ENCODE measurements at regions not wholly inside any gene's neighbourhood (a gene's known extent, or its start where the extent isn't known, plus 50 kb on each side); places are given as distances from the start of the nearest gene placed in this dataset.

DNA sequence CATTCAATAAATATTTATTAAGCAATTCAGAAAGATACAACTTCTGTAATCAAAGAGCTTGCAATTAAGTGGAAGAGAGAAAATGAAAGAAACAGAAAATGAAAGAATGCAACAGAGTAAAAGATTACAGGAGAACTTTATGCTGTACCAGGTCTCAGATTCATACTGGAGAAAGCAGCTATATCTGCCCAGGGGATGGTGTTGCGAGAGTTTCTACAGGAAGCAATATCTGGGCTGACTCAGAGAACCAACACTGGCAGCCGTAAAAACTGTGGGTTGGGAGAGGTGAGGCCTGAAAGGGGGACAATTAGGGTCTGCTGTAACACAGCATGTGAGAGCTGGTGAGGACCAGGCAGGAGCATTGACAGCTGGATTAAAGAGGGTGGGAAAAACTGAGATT is 256.7 kb upstream of the TCF21 start:
- DNase-seq, result no peak

DNA sequence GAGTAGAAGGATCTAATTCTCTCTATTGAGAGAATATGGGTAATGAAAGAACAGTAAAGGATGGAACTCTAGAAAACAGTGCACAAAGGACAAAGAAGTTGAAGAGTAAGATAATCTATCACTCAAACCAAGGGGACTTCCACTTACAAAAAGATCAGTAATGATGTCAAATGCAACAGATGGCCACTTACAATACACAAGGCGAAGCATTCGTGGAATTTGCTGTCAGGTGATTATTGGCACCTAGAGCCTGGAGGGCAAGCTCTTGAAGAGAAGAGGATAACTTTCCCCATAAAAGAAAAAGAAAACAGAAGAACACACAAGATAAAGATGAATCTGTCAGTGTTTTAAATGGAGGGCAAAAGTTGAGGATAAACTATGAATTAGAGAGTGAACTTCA is 256.0 kb upstream of the TCF21 start:
- DNase-seq, result no peak

DNA sequence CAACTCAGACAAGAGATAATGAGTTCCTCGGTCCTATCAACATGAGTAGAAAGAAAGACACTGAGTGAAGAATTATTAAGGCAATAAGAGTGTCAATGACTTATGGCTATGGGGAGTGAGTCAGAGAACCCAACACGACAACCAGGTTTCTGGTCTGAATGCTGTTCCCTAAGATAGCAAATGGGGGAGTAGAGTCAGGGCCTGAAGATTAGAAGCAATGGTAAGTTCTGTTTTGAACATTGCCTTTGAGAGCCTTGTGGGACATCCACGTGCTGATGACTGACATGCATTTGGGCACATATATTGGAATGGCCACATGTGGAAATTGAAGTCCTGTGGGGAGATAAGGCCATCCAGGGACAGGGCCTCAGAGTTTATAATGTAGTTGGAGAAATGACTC is 254.4 kb upstream of the TCF21 start:
- DNase-seq, result no peak

DNA sequence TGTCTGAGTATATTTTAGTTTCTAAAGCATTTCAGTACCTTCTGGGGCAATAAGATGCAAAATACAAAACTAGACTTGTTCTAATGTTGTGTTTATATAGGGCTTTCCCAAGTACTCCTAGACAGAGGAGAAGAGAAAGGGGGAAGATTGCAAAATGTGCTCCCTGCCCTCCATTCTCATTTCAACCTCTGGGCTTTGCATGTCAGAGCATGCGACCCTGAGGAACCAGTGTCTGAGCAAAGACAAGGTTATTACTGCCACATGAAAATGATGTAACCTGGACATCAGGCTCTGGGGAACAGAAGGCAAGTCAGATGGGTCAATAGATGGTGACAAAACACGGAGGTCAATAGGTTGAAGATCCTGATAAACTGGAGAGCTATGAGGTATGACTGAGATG is 253.5 kb upstream of the TCF21 start:
- no peak for DNase-seq

DNA sequence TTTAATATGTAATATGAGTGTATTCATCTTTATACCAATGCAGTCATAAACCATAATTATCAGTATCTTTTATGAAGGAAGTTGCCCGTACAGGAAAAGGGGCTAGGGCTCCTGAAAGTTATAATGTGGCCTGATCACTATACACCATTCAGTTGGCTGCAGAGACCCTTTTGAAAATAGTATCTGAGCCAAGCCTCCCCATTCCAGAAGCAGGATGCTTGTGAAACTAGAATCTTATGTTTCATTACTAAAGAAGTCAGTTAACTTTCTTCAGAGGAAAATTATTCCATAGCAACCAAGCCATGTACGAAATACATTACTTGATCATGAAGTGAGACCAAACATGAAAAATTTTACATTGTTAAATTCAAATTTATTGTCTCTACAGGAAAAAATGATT is 251.5 kb upstream of the TCF21 start:
- DNase-seq, result no peak

DNA sequence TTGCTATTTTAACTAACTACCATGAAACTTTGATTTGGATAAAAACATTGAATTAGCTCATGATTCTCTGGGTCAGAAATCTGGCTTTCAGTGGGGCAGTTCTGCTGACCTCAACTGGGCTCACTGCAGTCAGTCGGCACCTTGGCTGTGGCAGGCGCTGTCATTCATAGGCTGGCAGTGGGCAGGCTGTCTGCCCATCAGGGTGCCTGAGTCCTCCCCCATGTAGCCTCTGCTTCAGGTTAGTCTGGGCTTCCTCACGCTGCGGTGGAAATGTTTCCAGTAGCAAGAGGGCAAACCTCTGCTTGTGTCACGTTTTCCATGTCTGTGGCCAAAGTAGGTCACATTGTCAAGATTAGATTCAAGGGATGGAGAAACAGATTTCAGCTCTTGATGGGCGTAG is 251.0 kb upstream of the TCF21 start:
- DNase-seq, result no peak

DNA sequence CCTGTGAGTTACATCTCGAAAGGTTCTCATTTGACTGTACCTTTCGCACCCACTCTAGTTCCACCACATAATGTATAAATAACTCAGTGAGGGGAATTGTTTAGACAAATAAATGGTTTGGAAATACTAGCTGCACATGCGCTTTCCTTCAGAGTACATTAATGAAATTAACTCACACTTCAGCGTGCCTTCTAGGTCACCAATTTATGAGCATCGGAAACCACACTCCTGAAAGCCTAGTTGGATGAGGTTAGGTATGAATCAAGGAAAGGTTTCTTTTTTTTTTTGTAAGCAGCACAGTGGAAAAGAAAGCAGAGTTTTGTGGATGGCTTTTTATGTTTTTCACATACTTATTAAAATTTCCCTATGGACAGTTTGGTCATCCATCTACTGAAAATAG is 247.8 kb upstream of the TCF21 start:
- DNase-seq, result no peak

DNA sequence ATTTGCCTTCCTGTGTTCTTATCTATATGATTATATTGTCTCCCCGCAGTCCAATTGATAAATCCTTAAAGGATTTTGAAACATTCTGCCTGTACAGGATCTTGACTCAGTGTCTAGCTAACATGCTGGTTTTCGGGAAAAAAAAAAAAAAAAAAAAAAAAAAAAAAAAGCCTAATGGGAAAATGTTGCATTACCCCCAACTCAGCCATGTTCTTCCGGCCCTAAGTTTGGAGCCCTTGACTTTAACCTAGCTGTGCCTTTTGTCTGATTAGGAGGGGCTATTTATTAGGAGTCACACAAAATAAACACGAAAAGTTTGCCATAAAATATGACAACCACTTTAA is 244.4 kb upstream of the TCF21 start:
- DNase-seq, result no peak

DNA sequence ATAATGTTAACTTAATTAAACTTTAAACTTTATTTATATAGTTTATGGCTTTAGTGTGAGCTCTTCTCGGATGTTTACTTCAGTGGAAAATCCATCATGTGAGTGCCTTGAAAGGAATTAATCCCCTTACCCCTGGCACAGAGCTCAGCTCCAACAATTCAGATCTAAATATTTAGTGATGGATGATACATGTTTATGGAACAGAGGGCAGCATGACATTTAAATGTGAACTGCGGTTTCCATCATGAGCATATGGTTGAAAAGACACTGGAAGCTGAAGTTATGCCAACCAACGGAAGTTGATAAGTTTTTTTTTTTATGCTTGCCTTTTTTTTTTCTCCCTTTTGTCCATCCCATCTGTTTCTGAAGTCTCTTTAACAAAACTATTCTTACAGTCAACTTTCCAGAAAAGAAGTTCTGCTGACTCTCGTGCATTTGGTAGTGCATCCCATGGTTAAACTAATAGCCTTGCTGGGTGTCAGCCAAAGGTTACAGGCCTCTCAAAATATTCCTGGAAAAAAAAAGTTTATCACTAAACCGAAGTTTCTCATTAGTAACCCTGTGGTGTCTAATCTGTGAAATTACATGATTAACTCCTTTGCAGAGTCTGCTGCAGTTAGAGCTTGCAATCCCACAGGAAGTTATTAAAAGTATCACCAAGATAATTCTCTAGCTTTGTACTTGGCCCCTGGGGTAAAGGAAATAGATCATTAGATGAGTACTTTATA is 243.9 kb upstream of the TCF21 start:
- DNase-seq, result no peak

DNA sequence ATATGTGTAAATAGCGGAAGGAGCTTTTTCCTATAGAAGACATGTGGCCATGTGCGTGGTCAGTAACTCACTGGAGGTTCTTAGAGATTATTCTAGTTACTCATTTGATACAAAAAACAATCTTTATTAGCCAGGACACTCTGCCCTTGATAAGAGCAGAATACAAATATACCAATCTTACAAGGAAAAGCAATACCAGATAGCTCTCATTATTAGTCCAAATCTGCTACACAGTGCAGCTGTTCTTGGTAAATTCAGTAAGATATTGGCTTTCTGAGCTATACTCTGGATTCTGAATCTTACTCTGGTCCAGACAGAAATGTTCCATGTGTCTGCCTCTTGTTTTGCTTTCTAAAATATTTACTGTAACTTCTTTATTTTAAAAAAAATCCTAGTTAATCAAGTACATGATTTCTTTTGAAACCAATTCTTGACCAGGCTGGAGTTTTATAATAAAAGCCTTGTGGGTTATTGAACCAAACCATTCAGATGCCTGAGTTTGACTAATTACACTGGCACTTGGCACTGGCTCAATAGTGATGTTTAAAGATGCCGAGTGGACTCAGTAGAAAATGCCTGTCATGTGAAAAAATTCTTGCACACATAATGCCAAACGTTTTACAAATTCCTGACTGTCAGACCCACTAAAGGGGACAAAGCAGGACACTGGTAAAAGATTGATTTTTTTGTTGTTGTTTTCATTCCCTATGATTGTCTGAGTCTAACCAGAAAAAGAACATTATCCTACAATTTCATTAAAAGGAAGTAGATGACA is 242.8 kb upstream of the TCF21 start:
- no peak for DNase-seq

DNA sequence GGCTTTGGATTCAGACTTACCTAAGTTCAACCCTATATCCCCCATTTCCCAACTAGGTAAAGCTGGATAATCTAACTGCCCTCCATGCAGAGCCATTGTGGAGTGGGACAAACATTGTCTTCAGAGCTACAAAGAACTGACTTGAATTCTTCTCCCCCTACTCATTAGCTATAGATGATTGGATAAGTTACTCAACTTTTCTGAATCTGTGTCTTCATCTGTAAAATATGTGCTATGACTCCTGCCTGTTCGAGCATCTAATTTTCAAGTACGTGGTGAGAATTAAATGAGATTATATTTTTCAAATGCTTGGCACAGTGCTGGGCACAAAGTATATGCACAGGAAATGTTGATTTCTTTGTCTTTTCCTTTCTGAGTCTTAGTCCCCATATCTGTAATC is 240.3 kb upstream of the TCF21 start:
- no peak for DNase-seq

DNA sequence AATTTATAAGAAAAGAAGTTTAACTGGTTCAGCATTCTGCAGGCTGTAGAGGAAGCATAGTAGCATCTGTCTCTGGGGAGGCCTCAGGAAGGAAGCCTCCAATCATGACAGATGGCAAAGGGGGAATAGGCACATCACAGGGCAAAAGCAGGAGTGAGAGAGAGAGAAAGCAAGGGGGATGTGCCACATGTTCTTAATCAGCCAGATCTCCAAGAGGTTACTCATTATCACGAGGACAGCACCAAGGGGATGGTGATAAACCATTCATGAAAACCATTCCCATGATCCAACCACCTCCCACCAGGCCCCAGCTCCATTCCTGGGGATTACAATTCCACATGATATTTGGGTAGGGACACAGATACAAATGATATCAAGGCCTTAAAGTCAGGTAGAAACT is 217.5 kb upstream of the TCF21 start:
- DNase-seq, result no peak

DNA sequence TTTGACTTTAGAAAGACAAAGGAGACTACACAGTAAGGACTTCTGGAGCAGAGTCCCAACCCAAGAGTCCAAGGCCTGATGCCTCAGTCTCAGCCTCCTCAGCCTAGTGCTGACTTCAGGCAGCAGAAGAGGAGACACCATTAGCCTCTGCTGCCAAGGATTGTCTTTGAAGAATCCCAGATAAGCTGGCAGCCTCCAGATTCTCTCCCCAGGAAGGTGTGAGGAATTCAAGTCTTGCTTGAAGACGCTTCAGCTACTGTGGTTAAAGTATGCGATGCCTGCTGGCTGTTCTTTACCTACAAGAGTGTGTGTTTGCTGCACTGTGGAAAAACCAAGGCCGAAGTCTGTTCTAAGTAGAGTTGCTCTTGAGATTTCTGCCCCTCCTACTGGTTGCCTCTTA is 215.9 kb upstream of the TCF21 start:
- no peak for DNase-seq

DNA sequence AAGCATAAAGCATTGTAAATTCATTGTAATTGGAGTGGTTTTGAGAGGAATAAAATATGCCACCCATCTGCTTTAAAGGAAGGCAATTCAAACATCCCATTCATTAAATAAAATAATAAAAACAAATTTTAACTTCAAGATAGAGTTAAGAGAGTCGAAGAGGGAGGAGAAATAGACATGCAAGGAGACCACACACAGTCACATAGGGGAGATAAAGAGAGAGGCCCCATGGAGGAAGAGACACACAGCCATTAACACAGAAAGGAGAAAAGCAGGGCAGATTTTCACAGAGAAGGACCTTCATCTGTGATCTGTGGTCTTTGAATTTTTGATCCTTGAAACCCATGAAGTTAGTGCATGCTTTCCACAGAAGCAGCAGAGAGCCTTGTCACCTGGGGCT is 214.3 kb upstream of the TCF21 start:
- no peak for DNase-seq

DNA sequence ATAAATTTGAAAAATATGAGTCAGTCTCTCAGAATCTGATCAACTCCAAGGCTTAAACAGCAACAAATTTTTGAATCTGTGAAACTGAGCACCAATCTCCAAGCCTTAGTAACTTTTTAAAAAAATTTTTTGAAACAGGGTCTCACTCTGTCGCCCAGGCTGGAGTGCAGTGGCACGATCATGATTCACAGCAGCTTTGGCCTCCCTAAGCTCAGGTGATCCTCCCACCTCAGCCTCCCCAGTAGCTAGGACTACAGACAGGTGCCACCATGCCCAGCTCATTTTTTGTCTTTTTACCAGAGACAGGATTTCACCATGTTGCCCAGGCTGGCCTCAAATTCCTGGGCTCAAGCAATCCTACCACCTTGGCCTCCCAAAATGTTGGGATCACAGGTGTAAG is 207.9 kb upstream of the TCF21 start:
- no peak for DNase-seq

DNA sequence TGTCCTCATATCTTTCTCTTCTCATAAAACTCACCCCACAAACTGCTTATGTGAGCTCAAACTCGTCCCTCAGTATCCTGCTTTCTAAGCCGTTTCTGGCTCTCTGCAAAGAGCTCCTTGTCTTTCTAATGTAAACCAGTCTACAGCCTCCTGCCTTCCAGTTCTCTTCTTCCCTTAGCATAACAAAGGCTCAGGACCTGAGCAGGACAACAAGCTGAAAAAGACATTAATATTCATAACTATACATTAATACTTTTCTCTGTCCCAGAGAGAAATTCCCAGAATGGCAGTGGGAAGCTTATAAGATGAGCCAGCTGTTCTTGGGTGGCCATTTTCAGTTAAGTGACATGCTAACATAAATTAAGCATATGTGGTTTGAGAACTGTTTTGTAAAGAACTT is 207.0 kb upstream of the TCF21 start:
- no peak for DNase-seq

DNA sequence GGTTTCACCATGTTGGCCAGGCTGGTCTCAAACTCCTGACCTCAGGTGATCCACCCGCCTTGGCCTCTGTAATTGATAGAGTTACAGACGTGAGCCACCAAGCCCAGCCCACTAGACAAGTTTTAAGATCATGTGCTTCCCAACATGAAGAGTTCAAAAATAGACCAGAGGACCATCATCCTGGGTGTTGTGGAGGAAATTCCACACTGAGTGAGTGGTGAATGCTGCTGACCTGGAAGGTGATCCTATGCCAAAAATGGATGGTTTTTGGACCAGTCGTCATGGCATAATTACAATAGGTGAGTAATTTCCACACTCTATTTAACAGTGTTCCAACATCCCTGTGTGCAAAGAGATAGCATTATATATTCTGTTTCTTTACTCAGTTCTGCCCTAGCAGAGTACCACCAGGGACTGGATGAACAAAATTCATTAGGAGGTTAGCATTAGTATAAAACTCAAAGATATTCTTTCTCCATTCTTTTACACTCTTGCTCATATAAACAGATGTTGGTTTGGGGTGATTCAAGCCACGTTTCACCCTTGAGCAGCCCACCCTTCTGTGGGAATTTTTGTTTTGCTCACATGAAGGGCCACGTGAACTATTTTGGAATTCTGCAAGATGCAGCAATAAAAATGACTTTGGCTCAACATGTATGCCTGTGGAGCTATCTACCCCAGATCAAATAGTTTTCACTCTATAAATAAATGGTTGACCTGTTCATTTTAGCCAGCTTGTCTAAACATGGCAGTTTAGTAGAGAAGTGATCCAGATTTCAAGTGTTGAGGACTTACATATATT is 206.2 kb upstream of the TCF21 start:
- no peak for DNase-seq

DNA sequence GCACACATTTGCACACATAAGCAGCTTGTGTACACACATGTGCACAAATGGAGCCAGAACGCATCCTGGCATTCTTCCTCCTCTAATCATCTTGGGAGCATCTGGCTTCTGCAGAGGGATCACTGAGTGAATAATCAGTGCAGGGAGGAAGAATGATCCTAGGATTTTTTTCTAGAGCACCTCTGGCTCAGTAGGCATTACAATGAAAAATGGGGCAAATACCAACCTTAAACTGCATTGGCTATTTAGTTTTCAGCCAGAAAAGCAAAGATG is 205.7 kb upstream of the TCF21 start:
- no peak for DNase-seq

DNA sequence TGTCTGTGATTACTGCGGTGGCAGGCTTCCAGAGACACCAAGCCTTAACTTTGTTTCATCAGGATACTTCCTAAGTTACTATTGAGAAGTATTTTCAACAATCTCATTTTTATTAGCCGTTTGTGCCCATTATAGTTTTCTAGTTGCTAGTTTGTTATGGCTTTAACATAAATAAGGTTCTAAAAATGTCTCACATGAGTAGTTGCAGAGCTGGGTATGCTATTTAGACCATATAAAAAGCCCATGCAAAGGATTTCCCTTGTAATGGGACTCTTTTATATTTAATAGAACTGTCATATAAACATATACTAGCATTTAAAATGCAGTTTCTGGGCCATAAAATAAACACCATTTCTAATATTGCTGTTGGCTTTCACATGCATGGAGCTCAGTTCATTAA is 205.3 kb upstream of the TCF21 start:
- DNase-seq, result no peak

DNA sequence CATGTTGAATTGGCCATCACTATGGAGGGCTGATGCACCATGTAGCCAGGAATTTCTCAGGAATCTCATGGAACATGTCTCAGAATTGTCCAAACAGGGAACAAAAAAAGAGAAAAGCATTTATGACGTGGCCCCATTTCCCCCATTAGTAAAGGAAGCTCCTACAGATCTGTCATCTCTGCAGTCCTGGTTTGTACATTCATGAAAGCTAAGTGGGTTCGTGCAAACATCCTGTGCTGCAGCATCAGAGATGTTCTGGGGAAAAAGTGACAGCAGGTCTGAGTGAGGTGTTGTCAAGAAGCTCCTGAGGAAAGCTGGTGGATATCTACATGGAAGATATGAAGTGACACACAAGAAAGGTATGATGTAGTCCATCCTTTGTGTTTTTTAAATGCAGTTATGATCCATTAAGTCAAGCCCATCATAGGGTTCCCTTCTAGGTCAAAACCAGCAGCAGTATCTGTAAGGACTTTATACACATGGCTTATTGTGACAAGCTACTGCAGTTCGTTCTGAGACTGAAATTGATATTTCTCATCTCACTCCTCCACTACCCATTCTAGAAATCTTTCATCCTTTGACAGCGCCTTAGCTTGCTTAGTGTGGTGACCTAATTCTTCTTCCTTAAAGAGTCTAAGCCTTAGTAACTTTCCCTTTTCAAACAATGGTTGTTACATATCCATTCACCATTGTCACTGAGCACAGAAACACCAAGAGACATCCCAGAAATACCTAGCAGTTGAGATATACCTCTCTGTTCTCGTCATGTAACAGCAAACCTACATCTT is 200.0 kb upstream of the TCF21 start:
- DNase-seq, result no peak

DNA sequence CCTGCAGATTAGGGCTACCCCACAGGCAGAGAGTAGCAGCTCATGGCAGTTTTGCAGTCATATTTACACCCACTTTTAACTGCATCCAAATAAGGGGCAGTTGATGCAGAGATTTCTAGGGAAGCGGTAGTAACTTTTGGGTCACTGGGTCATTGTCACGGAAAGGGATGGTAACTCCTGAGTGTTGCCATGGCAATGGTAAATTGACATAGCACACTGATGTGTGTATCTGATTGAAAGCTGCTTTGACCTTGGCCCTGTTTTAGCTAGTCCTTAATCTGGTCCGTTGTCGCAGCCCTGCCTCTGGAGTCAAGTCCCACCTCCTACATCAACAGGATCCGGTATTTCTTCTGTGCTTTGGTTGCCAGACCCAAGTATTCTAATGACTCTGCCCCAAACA is 199.1 kb upstream of the TCF21 start:
- DNase-seq, result no peak

DNA sequence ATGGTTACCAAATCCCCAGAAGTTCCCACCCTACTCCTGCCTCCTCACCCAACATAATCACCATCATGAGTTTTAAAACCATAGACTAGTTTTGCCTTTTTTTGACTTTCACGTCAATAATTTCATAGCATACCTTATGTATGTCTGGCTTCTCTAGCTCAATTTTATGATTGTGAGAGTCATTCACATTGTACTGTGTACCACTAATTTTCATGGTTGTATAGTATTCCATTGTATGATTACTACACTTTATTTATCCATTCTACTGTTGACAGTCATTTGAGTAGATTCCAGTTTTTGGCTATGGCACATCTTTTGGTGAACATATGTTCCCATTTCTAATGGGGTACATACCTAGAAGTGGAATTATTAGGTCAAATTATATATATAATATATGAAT is 195.3 kb upstream of the TCF21 start:
- DNase-seq, result no peak

DNA sequence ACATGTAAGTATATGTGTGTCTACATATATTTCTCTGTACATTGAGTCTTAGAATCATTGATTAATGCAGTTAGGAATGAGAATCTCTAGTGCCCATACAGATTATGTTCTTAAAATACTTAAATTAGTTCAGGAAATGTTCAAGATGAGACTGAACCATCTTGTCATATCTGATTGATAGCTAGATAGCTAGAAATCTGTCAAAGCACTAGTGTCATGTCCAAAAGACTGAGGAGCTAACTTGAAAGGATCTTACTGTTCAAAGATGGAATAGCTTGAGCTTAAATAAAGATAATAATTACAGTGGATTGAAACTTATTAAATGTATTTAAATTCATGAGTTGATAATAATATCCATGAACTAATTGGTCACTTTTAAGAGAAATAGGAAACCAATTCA is 191.7 kb upstream of the TCF21 start:
- no peak for DNase-seq

DNA sequence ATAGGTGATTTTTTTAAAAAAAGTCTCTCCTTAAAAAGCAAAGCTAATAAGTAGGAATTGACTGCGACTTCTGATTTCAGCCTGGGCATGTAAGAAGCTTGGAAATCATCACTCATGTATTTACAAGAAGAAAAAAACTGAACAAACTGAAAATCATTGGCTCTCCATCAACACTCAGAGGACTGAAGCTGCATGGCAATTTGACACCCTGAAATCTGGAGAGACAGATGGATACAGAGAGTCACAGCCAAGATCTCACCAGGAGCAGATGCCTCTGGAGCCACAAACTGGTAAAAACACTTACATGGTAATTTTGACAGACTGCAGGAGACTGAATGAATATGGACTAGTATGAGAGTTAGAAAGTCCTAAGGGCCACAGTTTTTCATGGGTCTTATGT is 191.2 kb upstream of the TCF21 start:
- DNase-seq, result peak; percentile 29

Data from NCI-H2107 (cell line).